Endothelial cell of hepatic sinusoid (primary cell): ENCODE measurements at regions not wholly inside any gene's neighbourhood (a gene's known extent, or its start where the extent isn't known, plus 50 kb on each side); places are given as distances from the start of the nearest gene placed in this dataset.

Experiments
- in situ Hi-C: cut with HindIII; loops from 2 replicates; pipeline ENCODE4 v1.10.0; 2017; ENCODE audit warnings: low sequenced_read_pairs

- in situ Hi-C loops, result no loop called here
Measured at GRCh38 chr17:73801455-73802100, 157.3 kb upstream of the SDK2 start.

GRCh38 chr17:73802314-73802713 lies 158.1 kb upstream of the SDK2 start:
- in situ Hi-C loops, result no loop called here

GRCh38 chr17:73802871-73803270 lies 158.6 kb upstream of the SDK2 start:
- in situ Hi-C loops, result no loop called here

- in situ Hi-C loops, result no loop called here
Measured at GRCh38 chr17:73803964-73804435, 159.8 kb upstream of the SDK2 start.

GRCh38 chr17:73806768-73807167 lies 162.5 kb upstream of the SDK2 start:
- in situ Hi-C loops, result no loop called here

GRCh38 chr17:73813201-73813600 lies 169.0 kb upstream of the SDK2 start:
- in situ Hi-C loops, result no loop called here

GRCh38 chr17:73814075-73814474 lies 169.8 kb upstream of the SDK2 start:
- in situ Hi-C loops, result no loop called here

GRCh38 chr17:73815474-73815873 lies 171.2 kb upstream of the SDK2 start:
- in situ Hi-C loops, result no loop called here

- in situ Hi-C loops, result loop anchor here (5.0 to 10.0 kb wide), 2 partner anchors 65 to 88 kb away; no protein-coding TSS in a partner anchor
Measured at GRCh38 chr17:73819440-73820395, 175.5 kb upstream of the SDK2 start.

GRCh38 chr17:73820686-73821448 lies 176.6 kb upstream of the SDK2 start:
- in situ Hi-C loops, result loop anchor here (5.0 to 10.0 kb wide), 2 partner anchors 64 to 86 kb away; no protein-coding TSS in a partner anchor

GRCh38 chr17:73821665-73822064 lies 177.4 kb upstream of the SDK2 start:
- in situ Hi-C loops, result loop anchor here (5.0 to 10.0 kb wide), 2 partner anchors 63 to 86 kb away; no protein-coding TSS in a partner anchor

GRCh38 chr17:73822371-73822770 lies 178.1 kb upstream of the SDK2 start:
- in situ Hi-C loops, result loop anchor here (5.0 to 10.0 kb wide), 2 partner anchors 62 to 85 kb away; no protein-coding TSS in a partner anchor

- in situ Hi-C loops, result loop anchor here (5.0 to 10.0 kb wide), 2 partner anchors 61 to 84 kb away; no protein-coding TSS in a partner anchor
Measured at GRCh38 chr17:73823684-73824083, 179.4 kb upstream of the SDK2 start.

- in situ Hi-C loops, result loop anchor here (5.0 to 10.0 kb wide), 2 partner anchors 60 to 83 kb away; no protein-coding TSS in a partner anchor
Measured at GRCh38 chr17:73824321-73824720, 180.1 kb upstream of the SDK2 start.

GRCh38 chr17:73826181-73826871 lies 182.1 kb upstream of the SDK2 start:
- in situ Hi-C loops, result loop anchor here (10.0 kb wide), 1 partner anchor 58 kb away; no protein-coding TSS in a partner anchor

- in situ Hi-C loops, result loop anchor here (10.0 kb wide), 1 partner anchor 58 kb away; no protein-coding TSS in a partner anchor
Measured at GRCh38 chr17:73826872-73827228, 182.6 kb upstream of the SDK2 start.

- in situ Hi-C loops, result loop anchor here (10.0 kb wide), 1 partner anchor 57 kb away; no protein-coding TSS in a partner anchor
Measured at GRCh38 chr17:73827627-73828291, 183.5 kb upstream of the SDK2 start.

GRCh38 chr17:73829676-73830280 lies 185.5 kb upstream of the SDK2 start:
- in situ Hi-C loops, result loop anchor here (10.0 kb wide), 1 partner anchor 55 kb away; no protein-coding TSS in a partner anchor

GRCh38 chr17:73831699-73832098 lies 187.5 kb upstream of the SDK2 start:
- in situ Hi-C loops, result no loop called here
